ENCODE measurements at regions not wholly inside any gene's neighbourhood (a gene's known extent, or its start where the extent isn't known, plus 50 kb on each side); places are given as distances from the start of the nearest gene placed in this dataset.

DNA sequence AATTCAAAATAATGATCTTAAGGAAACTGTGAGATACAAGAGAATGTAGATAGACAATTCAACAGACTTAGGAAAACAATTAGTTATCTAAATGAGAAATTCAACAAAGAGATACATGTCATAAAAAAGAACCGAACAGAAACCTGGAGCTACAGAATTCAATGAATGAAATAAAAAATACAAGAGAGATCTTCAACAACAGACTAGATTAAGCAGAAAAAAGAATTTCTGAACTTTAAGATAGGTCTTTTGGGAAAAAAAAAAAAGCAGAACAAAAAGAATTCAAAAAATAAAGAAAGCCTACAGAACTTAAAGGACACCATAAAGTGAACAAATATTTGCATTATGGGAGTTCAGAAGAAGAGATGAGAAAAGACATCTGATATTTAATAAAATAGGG, 129.1 kb upstream of the FOXK1 start:
- WGBS (ENCODE audit: insufficient coverage): no CpG with 5 or more reads among the region's 1 CpG
- H3K4me1 ChIP-seq (ENCODE audit: control insufficient read depth, insufficient read depth, low read length): no peaks in the 10 kb centered on the region
- no peak overlapping the region for H3K27ac ChIP-seq (ENCODE audit: low read length)
- DNase-seq: no peak
- peaks cover 11% of the 10 kb centered on the region for H3K9me3 ChIP-seq (replicated peaks; ENCODE audit: control insufficient read depth, low read depth, low read length)
- H3K27me3 ChIP-seq (ENCODE audit: control insufficient read depth, insufficient read depth, low read length): no peaks in the 10 kb centered on the region
- H3K4me3 ChIP-seq (ENCODE audit: low read length): no peak overlapping the region
- H3K36me3 ChIP-seq (ENCODE audit: control insufficient read depth, insufficient read depth, low read length): no peaks in the 10 kb centered on the region

DNA sequence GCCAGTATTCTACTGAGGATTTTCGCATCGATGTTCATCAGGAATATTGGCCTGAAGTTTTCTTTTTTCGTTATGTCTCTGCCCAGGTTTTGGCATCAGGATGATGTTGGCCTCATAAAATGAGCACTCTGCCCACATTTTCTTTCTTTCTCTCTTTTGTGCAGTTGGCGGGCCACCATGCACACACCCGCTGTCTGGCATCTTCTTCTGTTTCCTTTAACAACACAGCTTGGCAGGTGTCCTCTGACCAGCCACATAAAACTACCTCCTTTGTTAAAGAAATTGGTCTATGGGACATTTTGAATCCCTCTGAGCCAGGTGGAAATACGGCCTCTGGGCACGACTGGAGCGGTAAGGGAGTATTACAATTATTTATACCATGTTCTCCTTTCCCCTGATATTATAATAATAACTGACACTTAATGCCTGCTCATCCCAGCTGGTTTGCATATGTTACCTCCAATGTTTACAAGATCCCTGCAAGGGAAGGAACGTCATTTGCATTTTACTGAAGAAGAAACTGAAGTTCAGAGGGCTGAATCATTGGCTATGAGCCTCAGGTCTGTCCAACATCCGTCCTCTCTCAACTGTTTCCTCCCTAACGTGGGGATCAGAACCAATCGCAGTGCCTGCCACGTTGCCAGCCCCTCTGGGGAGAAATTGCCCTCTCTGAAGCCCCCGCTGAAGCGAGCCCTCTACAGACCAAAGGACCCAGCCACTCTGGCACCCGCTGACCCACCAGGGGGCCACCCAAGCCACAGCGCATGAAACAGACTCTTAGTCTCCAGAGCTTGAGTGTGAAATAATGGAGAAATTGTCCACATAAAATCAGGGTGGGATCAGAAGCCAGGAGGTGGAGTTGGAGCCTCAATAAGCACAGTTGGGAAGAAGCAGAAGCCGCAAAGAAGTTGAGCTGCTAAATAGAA, 125.0 kb upstream of the FOXK1 start:
- H3K27me3 ChIP-seq (ENCODE audit: control insufficient read depth, insufficient read depth, low read length): peaks cover 2% of the 10 kb centered on the region
- 80% methylated on average over 4 of the region's 18 CpGs for WGBS (ENCODE audit: insufficient coverage)
- DNase-seq: no peak
- no peak overlapping the region for H3K27ac ChIP-seq (ENCODE audit: low read length)
- no peaks in the 10 kb centered on the region for H3K36me3 ChIP-seq (ENCODE audit: control insufficient read depth, insufficient read depth, low read length)
- peaks cover 11% of the 10 kb centered on the region for H3K9me3 ChIP-seq (replicated peaks; ENCODE audit: control insufficient read depth, low read depth, low read length)
- no peaks in the 10 kb centered on the region for H3K4me1 ChIP-seq (ENCODE audit: control insufficient read depth, insufficient read depth, low read length)
- H3K4me3 ChIP-seq (ENCODE audit: low read length): no peak overlapping the region

DNA sequence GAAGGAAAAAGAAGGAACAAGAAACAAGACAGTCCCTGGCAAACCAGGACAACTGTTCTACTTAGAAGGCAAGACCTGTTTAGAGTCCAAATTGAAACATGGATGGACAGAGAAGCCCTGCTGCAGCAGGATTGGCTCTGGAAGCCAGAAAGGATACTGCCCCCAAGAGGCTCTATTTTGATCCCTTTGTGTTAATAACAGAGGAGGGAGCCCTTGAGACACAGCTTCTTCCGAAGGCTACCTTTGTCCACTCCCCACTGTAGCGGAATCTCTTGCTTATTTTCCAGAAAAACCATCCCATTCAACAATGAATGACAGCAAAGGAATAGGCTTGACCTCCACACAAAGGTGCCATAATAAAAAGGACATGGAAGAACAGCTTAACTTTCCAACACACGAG, 120.3 kb upstream of the FOXK1 start:
- Histone ChIP-seq H3K27me3 (ENCODE audit: control insufficient read depth, insufficient read depth, low read length) (peaks cover 2% of the 10 kb centered on the region), H3K4me1 (ENCODE audit: control insufficient read depth, insufficient read depth, low read length) (no peaks in the 10 kb centered on the region), H3K4me3 (ENCODE audit: low read length) (no peak overlapping the region), H3K36me3 (ENCODE audit: control insufficient read depth, insufficient read depth, low read length) (no peaks in the 10 kb centered on the region), H3K9me3 (replicated peaks; ENCODE audit: control insufficient read depth, low read depth, low read length) (no peaks in the 10 kb centered on the region), H3K27ac (ENCODE audit: low read length) (no peak overlapping the region)
- DNase-seq: no peak
- WGBS (ENCODE audit: insufficient coverage): no CpG with 5 or more reads among the region's 3 CpGs

DNA sequence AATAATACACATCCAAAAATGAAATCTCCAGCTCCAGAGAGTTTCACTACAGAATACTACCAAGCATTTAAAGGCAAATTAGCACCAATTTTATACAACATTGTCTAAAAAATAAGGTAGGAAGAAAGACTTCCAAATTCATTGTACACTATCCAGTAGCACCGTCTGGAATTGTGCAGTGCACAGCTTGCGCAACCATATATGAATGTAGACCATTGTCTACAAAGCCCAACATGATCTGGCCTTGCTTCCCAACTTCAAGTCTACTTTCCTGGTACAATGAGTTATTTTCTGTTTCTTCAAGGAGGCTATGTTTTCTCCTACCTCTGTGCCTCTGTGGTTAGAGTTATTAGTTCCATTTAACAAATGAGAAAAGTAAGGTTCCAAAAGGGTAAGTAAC, 115.4 kb upstream of the FOXK1 start:
- Histone ChIP-seq H3K4me1 (ENCODE audit: control insufficient read depth, insufficient read depth, low read length) (no peaks in the 10 kb centered on the region), H3K9me3 (replicated peaks; ENCODE audit: control insufficient read depth, low read depth, low read length) (no peaks in the 10 kb centered on the region), H3K27ac (ENCODE audit: low read length) (no peak overlapping the region), H3K4me3 (ENCODE audit: low read length) (no peak overlapping the region), H3K36me3 (ENCODE audit: control insufficient read depth, insufficient read depth, low read length) (no peaks in the 10 kb centered on the region), H3K27me3 (ENCODE audit: control insufficient read depth, insufficient read depth, low read length) (peaks cover 2% of the 10 kb centered on the region)
- no peak for DNase-seq
- WGBS (ENCODE audit: insufficient coverage): no CpG with 5 or more reads among the region's 2 CpGs

DNA sequence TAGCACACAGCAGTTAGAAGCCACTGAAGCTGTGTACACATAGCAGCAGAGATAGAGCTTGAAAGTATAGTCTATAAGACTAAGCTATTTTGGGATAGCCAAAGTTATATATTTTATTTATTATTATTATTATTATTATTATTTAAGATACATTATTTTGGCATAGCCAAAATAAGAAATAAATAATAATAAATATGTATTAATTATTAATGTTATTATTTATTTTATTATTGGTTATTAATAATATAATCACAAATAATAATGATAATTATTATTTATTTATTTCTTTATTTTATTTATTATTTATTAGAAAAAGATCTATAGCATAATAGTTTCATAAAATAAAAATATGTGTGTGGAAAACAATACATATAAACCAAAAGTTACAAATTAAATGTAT, 107.2 kb upstream of the FOXK1 start:
- Histone ChIP-seq H3K9me3 (replicated peaks; ENCODE audit: control insufficient read depth, low read depth, low read length) (no peaks in the 10 kb centered on the region), H3K27ac (ENCODE audit: low read length) (no peak overlapping the region), H3K4me3 (ENCODE audit: low read length) (no peak overlapping the region), H3K36me3 (ENCODE audit: control insufficient read depth, insufficient read depth, low read length) (no peaks in the 10 kb centered on the region), H3K4me1 (ENCODE audit: control insufficient read depth, insufficient read depth, low read length) (no peaks in the 10 kb centered on the region), H3K27me3 (ENCODE audit: control insufficient read depth, insufficient read depth, low read length) (no peaks in the 10 kb centered on the region)
- DNase-seq: no peak

DNA sequence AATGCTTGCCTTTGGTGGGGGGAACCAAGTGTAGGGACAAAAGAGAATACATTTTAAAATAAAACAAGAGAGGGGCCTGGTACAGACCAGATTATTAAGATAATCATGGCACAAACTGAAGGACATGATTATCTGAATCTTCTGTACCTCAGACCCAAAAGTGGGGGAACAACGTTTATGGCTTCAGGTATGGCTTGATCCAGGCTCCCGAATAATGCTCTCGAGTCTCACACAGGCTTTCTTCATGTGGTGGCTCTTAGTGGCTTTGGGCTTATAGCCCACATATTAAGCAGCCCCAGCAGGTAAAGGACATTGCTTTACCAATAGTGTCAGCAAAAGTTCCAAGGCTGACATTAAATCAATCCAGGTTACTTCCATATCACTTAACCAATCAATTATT, 106.8 kb upstream of the FOXK1 start:
- no peak for DNase-seq
- Histone ChIP-seq H3K4me3 (ENCODE audit: low read length) (no peak overlapping the region), H3K27me3 (ENCODE audit: control insufficient read depth, insufficient read depth, low read length) (no peaks in the 10 kb centered on the region), H3K27ac (ENCODE audit: low read length) (no peak overlapping the region), H3K4me1 (ENCODE audit: control insufficient read depth, insufficient read depth, low read length) (no peaks in the 10 kb centered on the region), H3K36me3 (ENCODE audit: control insufficient read depth, insufficient read depth, low read length) (no peaks in the 10 kb centered on the region), H3K9me3 (replicated peaks; ENCODE audit: control insufficient read depth, low read depth, low read length) (no peaks in the 10 kb centered on the region)
- 89% methylated on average over 2 of the region's 3 CpGs for WGBS (ENCODE audit: insufficient coverage)

DNA sequence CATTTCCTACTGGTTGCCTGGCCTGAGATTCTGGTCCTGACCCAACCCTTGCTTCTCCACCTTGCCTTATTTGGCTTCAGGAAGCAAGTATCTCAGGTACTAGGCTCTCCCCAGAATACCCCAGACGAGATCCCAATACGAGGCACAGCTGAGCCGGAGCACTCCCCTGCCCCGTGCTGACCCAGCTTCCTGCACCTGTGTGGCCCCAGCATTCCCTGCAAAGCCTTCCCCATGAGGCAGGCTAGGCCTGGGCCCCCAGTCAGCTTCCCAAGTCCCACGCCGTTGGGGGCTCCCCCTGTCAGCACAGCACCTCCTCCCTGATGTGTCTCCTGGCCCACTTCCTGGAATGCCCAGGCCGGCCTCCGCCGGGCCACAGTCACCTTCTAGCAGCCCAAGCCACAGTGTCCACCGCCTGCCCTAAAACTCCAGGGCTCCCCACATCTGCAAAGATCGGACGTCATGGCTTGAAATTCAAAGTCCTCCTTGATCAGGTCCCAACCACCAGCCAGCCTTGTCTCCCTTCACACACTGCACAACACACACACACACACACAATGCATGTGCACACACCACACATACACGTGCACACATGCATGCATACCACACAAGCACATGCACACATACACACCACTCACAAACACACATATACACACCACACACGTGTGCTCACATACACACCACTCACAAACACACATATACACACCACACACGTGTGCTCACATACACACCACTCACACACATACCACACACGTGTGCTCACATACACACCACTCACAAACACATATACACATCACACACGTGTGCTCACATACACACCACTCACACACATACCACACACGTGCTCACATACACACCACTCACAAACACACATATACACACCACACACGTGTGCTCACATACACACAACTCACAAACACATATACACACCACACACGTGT, 78.9 kb upstream of the FOXK1 start:
- no peak overlapping the region for H3K27ac ChIP-seq (ENCODE audit: low read length)
- peaks cover 2% of the 10 kb centered on the region for H3K27me3 ChIP-seq (ENCODE audit: control insufficient read depth, insufficient read depth, low read length)
- 62% methylated on average over 20 of the region's 20 CpGs for WGBS (ENCODE audit: insufficient coverage)
- peaks cover 2% of the 10 kb centered on the region for H3K9me3 ChIP-seq (replicated peaks; ENCODE audit: control insufficient read depth, low read depth, low read length)
- DNase-seq: no peak
- H3K4me1 ChIP-seq (ENCODE audit: control insufficient read depth, insufficient read depth, low read length): no peaks in the 10 kb centered on the region
- H3K4me3 ChIP-seq (ENCODE audit: low read length): no peak overlapping the region
- no peaks in the 10 kb centered on the region for H3K36me3 ChIP-seq (ENCODE audit: control insufficient read depth, insufficient read depth, low read length)

DNA sequence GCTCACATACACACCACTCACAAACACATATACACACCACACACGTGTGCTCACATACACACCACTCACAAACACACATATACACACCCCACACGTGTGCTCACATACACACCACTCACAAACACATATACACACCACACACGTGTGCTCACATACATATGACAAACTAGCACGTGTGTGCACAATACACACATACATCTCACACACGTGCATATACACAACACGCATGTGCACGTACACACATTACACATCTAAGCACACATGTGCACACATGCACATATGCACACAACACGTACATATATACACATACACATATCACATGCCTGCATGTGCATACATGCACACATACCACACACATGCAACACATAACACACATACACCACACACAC, 78.3 kb upstream of the FOXK1 start:
- Histone ChIP-seq H3K4me1 (ENCODE audit: control insufficient read depth, insufficient read depth, low read length) (no peaks in the 10 kb centered on the region), H3K4me3 (ENCODE audit: low read length) (no peak overlapping the region), H3K27me3 (ENCODE audit: control insufficient read depth, insufficient read depth, low read length) (peaks cover 2% of the 10 kb centered on the region), H3K9me3 (replicated peaks; ENCODE audit: control insufficient read depth, low read depth, low read length) (peaks cover 2% of the 10 kb centered on the region), H3K36me3 (ENCODE audit: control insufficient read depth, insufficient read depth, low read length) (no peaks in the 10 kb centered on the region), H3K27ac (ENCODE audit: low read length) (no peak overlapping the region)
- DNase-seq: no peak
- WGBS (ENCODE audit: insufficient coverage): 93% methylated on average over 8 of the region's 8 CpGs

DNA sequence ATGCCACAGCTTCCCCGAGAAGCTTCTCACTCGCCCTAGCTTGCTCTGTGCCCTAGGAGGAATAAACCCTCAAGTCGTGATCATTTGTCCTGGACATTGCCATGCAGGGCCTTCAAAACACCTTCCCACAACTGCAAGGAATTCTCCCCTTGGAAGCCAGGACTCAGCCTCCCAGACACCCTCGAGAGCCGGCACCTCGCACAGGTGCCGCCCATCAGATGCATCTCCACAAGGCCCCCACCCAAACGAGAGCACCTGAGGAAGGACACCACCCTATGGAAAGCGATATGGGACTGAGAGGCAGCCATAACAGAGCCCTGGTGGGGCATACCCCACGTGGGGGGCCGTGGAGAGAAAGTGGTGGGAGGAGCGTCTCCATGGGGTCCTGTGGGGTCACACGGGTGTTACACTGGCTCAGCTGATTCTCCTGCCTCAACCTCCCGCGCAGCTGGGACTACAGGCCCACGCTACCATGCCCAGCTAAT, 77.6 kb upstream of the FOXK1 start:
- no peaks in the 10 kb centered on the region for H3K4me1 ChIP-seq (ENCODE audit: control insufficient read depth, insufficient read depth, low read length)

DNA sequence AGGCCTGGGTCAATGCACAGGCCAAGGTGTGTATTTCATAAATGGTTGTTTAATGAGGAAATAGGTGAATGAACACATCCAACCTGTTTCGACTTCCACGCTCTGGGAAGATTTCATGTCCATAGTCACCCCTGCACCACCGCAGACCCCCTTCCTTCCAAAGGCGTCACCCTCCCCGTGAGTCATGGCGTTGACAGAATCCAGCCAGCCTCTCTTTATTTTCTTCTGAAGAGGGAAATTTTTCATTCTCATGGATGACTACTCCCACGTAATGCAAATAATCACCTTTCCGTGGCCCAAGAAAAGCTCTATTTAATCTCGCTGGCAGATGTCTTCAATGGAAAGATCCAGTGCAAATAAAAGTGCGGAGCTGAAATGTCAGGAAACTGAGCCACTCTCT, 75.3 kb upstream of the FOXK1 start:
- H3K27me3 ChIP-seq (ENCODE audit: control insufficient read depth, insufficient read depth, low read length): peaks cover 2% of the 10 kb centered on the region
- peaks cover 2% of the 10 kb centered on the region for H3K9me3 ChIP-seq (replicated peaks; ENCODE audit: control insufficient read depth, low read depth, low read length)
- no peak overlapping the region for H3K4me3 ChIP-seq (ENCODE audit: low read length)
- DNase-seq: no peak
- 76% methylated on average over 4 of the region's 10 CpGs for WGBS (ENCODE audit: insufficient coverage)
- no peaks in the 10 kb centered on the region for H3K36me3 ChIP-seq (ENCODE audit: control insufficient read depth, insufficient read depth, low read length)
- H3K27ac ChIP-seq (ENCODE audit: low read length): no peak overlapping the region
- H3K4me1 ChIP-seq (ENCODE audit: control insufficient read depth, insufficient read depth, low read length): no peaks in the 10 kb centered on the region

More for the DNA sequence above, 77.6 kb upstream of the FOXK1 start:
- H3K9me3 ChIP-seq (replicated peaks; ENCODE audit: control insufficient read depth, low read depth, low read length): peaks cover 2% of the 10 kb centered on the region
- H3K4me3 ChIP-seq (ENCODE audit: low read length): no peak overlapping the region
- WGBS (ENCODE audit: insufficient coverage): 73% methylated on average over 3 of the region's 16 CpGs
- no peak for DNase-seq
- H3K36me3 ChIP-seq (ENCODE audit: control insufficient read depth, insufficient read depth, low read length): no peaks in the 10 kb centered on the region
- H3K27ac ChIP-seq (ENCODE audit: low read length): no peak overlapping the region
- H3K27me3 ChIP-seq (ENCODE audit: control insufficient read depth, insufficient read depth, low read length): peaks cover 2% of the 10 kb centered on the region

Measured in muscle of leg (tissue), 3 donors.